Hepatocyte (in vitro differentiated cells): ENCODE measurements at regions not wholly inside any gene's neighbourhood (a gene's known extent, or its start where the extent isn't known, plus 50 kb on each side); places are given as distances from the start of the nearest gene placed in this dataset.

Source experiments
- DNase-seq: peaks from one replicate; pipeline ENCODE4 v3.0.0-alpha.2; 2016; ENCODE audit warnings: low spot score
- H2AFZ ChIP-seq: fragments of 200-600 bp; sonication (generic); 2 replicates; pipeline ENCODE4 v1.6.0; 2016; ENCODE audit warnings: antibody characterized with exemption, mild to moderate bottlenecking
- H3K27ac ChIP-seq: fragments of 200-600 bp; sonication (generic); 2 replicates; pipeline ENCODE4 v1.5.1; 2016; ENCODE audit warnings: mild to moderate bottlenecking
- H3K27me3 ChIP-seq: fragments of 200-600 bp; sonication (generic); 2 replicates; pipeline ENCODE4 v1.6.1; 2016
- H3K36me3 ChIP-seq: fragments of 200-600 bp; sonication (generic); replicated peaks from 2 replicates; pipeline ENCODE4 v1.5.1; 2016; ENCODE audit warnings: low read depth; ENCODE audit not compliant: insufficient read depth
- H3K4me1 ChIP-seq: fragments of 200-600 bp; sonication (generic); 2 replicates; pipeline ENCODE4 v1.5.1; 2016; ENCODE audit warnings: mild to moderate bottlenecking, moderate library complexity; ENCODE audit not compliant: insufficient read depth
- H3K4me2 ChIP-seq: fragments of 200-600 bp; sonication (generic); 2 replicates; pipeline ENCODE4 v1.6.0; 2016
- H3K4me3 ChIP-seq: fragments of 200-600 bp; sonication (generic); 2 replicates; pipeline ENCODE4 v1.5.1; 2016; ENCODE audit warnings: mild to moderate bottlenecking
- H3K79me2 ChIP-seq: fragments of 200-600 bp; sonication (generic); 2 replicates; pipeline ENCODE4 v1.6.0; 2017; ENCODE audit warnings: mild to moderate bottlenecking
- H3K9me2 ChIP-seq: fragments of 200-600 bp; sonication (generic); replicated peaks from 2 replicates; pipeline ENCODE4 v1.6.0; 2017; ENCODE audit warnings: mild to moderate bottlenecking; ENCODE audit not compliant: insufficient read depth
- H3K9me3 ChIP-seq: fragments of 200-600 bp; sonication (generic); 2 replicates; pipeline ENCODE4 v1.5.1; 2016; ENCODE audit warnings: low read depth, mild to moderate bottlenecking
- H4K20me1 ChIP-seq: fragments of 200-600 bp; sonication (generic); 2 replicates; pipeline ENCODE4 v1.6.0; 2016; ENCODE audit warnings: mild to moderate bottlenecking; ENCODE audit not compliant: insufficient read depth, poor library complexity, severe bottlenecking
- CTCF ChIP-seq: fragments of 200-600 bp; sonication (generic); IDR thresholded peaks from 2 replicates; pipeline ENCODE4 v1.5.1; 2016; ENCODE audit warnings: antibody characterized with exemption, mild to moderate bottlenecking; ENCODE audit not compliant: poor library complexity
- EZH2 ChIP-seq: fragments of 200-600 bp; sonication (generic); IDR thresholded peaks from 2 replicates; pipeline ENCODE4 v1.6.1; 2016; ENCODE audit warnings: antibody characterized with exemption, mild to moderate bottlenecking, borderline replicate concordance
- EZH2phosphoT487 ChIP-seq: fragments of 200-600 bp; sonication (generic); IDR thresholded peaks from one replicate; pipeline ENCODE4 v1.6.1; 2018; ENCODE audit warnings: antibody characterized with exemption, mild to moderate bottlenecking, low read depth, moderate library complexity; ENCODE audit not compliant: unreplicated experiment, severe bottlenecking
- WGBS: methylation state at CpG from one replicate; pipeline ENCODE4 v1.1.6; 2016; ENCODE audit warnings: low lambda C conversion rate; ENCODE audit errors: missing lambda C conversion rate; 5-methylcytosine and 5-hydroxymethylcytosine counted together

GRCh38 chr9:73061146-73061545 lies 90.5 kb upstream of the ANXA1 start:
- Histone ChIP-seq H3K79me2 (no peaks in the 10 kb centered on the region), H3K27me3 (no peaks in the 10 kb centered on the region), H3K4me3 (no peak overlapping the region), H3K9me2 (no peaks in the 10 kb centered on the region), H3K4me2 (no peak overlapping the region), H4K20me1 (no peaks in the 10 kb centered on the region), H3K4me1 (no peaks in the 10 kb centered on the region), H2AFZ (no peak overlapping the region), H3K36me3 (no peaks in the 10 kb centered on the region), H3K27ac (no peak overlapping the region), H3K9me3 (no peaks in the 10 kb centered on the region)
- DNase-seq, result no peak
- 94% methylated on average over 3 of the region's 3 CpGs for WGBS
- TF ChIP-seq CTCF (no peak), EZH2phosphoT487 (no peak), EZH2 (no peak)

- no peaks in the 10 kb centered on the region for H3K27me3 ChIP-seq
- no peak for DNase-seq
Observed at GRCh38 chr9:73059247-73059646, 92.4 kb upstream of the ANXA1 start.

GRCh38 chr9:73056245-73056644 lies 95.4 kb upstream of the ANXA1 start:
- no peaks in the 10 kb centered on the region for H3K4me1 ChIP-seq
- H3K79me2 ChIP-seq, result no peaks in the 10 kb centered on the region
- H4K20me1 ChIP-seq, result no peaks in the 10 kb centered on the region
- DNase-seq, result no peak
- 90% methylated on average over 5 of the region's 5 CpGs for WGBS
- H3K27ac ChIP-seq, result no peak overlapping the region
- no peak overlapping the region for H3K4me2 ChIP-seq
- no peak overlapping the region for H3K4me3 ChIP-seq
- H2AFZ ChIP-seq, result no peak overlapping the region
- no peaks in the 10 kb centered on the region for H3K9me2 ChIP-seq
- H3K27me3 ChIP-seq, result no peaks in the 10 kb centered on the region
- no peaks in the 10 kb centered on the region for H3K9me3 ChIP-seq
- TF ChIP-seq EZH2phosphoT487 (no peak), EZH2 (no peak), CTCF (no peak)
- no peaks in the 10 kb centered on the region for H3K36me3 ChIP-seq

More at GRCh38 chr9:73059247-73059646, 92.4 kb upstream of the ANXA1 start:
- Histone ChIP-seq H3K9me3 (no peaks in the 10 kb centered on the region), H3K4me1 (no peaks in the 10 kb centered on the region), H3K79me2 (no peaks in the 10 kb centered on the region), H3K27ac (no peak overlapping the region), H3K4me3 (no peak overlapping the region), H2AFZ (no peak overlapping the region), H3K36me3 (no peaks in the 10 kb centered on the region), H3K9me2 (no peaks in the 10 kb centered on the region), H3K4me2 (no peak overlapping the region), H4K20me1 (no peaks in the 10 kb centered on the region)
- 63% methylated on average over 2 of the region's 2 CpGs for WGBS
- no peak for TF ChIP-seq EZH2

GRCh38 chr9:73054091-73054490 lies 97.6 kb upstream of the ANXA1 start:
- Histone ChIP-seq H3K79me2 (no peaks in the 10 kb centered on the region), H2AFZ (no peak overlapping the region), H3K27me3 (no peaks in the 10 kb centered on the region), H3K4me2 (no peak overlapping the region), H3K9me2 (no peaks in the 10 kb centered on the region), H3K9me3 (no peaks in the 10 kb centered on the region), H4K20me1 (no peaks in the 10 kb centered on the region), H3K27ac (no peak overlapping the region), H3K4me1 (peaks cover 6% of the 10 kb centered on the region), H3K36me3 (no peaks in the 10 kb centered on the region), H3K4me3 (no peak overlapping the region)
- no peak for DNase-seq
- TF ChIP-seq EZH2phosphoT487 (no peak), CTCF (no peak), EZH2 (no peak)
